Suprapubic skin (tissue), 4 donors: ENCODE measurements at regions not wholly inside any gene's neighbourhood (a gene's known extent, or its start where the extent isn't known, plus 50 kb on each side); places are given as distances from the start of the nearest gene placed in this dataset.

Experiments used
- DNase-seq, 2 donors: peaks; one replicate each; pipeline ENCODE4 v3.0.0-alpha.2; 2019; ENCODE audit warnings: low spot score in 2 of 2
- H3K27ac ChIP-seq: fragments of 200-600 bp; sonication (generic); one replicate; pipeline ENCODE4 v1.5.1; 2019
- H3K27me3 ChIP-seq: fragments of 200-600 bp; sonication (generic); one replicate; pipeline ENCODE4 v1.5.1; 2019
- H3K36me3 ChIP-seq: fragments of 200-600 bp; sonication (generic); one replicate; pipeline ENCODE4 v1.5.1; 2019
- H3K4me1 ChIP-seq: fragments of 200-600 bp; sonication (generic); one replicate; pipeline ENCODE4 v1.5.1; 2019
- H3K4me3 ChIP-seq: fragments of 200-600 bp; sonication (generic); one replicate; pipeline ENCODE4 v1.5.1; 2019; ENCODE audit warnings: mild to moderate bottlenecking
- H3K9me3 ChIP-seq: fragments of 200-600 bp; sonication (generic); one replicate; pipeline ENCODE4 v1.5.1; 2019
- CTCF ChIP-seq, 2 donors: fragments of 200-600 bp in 1 of 2; fragments of 450-650 bp in 1 of 2; sonication (generic) in 1 of 2; IDR thresholded peaks; one replicate each; pipeline ENCODE4 v1.5.1; 2016 to 2019; ENCODE audit warnings: antibody characterized with exemption in 2 of 2, mild to moderate bottlenecking in 1 of 2, moderate library complexity in 1 of 2
- EP300 ChIP-seq: sonication (generic); formaldehyde crosslinking; IDR thresholded peaks from one replicate; pipeline ENCODE4 v1.6.1; 2017; ENCODE audit warnings: antibody characterized with exemption
- POLR2A ChIP-seq, 2 donors: fragments of 450-650 bp; IDR thresholded peaks; one replicate each; pipeline ENCODE4 v1.6.1; 2017; ENCODE audit warnings: antibody characterized with exemption in 2 of 2, mild to moderate bottlenecking in 2 of 2, moderate library complexity in 2 of 2
- POLR2AphosphoS5 ChIP-seq, 3 donors: sonication (generic); formaldehyde crosslinking; IDR thresholded peaks; one replicate each; pipeline ENCODE4 v1.6.1; 2017; ENCODE audit warnings: antibody characterized with exemption in 3 of 3
- WGBS: methylation state at CpG from one replicate; pipeline ENCODE4 v1.1.5; 2018; 5-methylcytosine and 5-hydroxymethylcytosine counted together

GRCh38 chr13:105595471-105595870 is 940.0 kb downstream of the EFNB2 start:
- Histone ChIP-seq H3K36me3 (no peaks in the 10 kb centered on the region), H3K4me1 (no peaks in the 10 kb centered on the region), H3K27me3 (no peaks in the 10 kb centered on the region), H3K4me3 (no peak overlapping the region), H3K27ac (no peak overlapping the region), H3K9me3 (no peaks in the 10 kb centered on the region)
- TF ChIP-seq POLR2A (IDR thresholded peaks at IDR 0.05), result no peak
- no peak for TF ChIP-seq EP300
- TF ChIP-seq CTCF (IDR thresholded peaks at IDR 0.05), result no peak
- TF ChIP-seq POLR2AphosphoS5 (IDR thresholded peaks at IDR 0.05), result no peak
- no peak for DNase-seq
- 60% methylated on average over 4 of the region's 4 CpGs for WGBS

- 63% methylated on average over 3 of the region's 3 CpGs for WGBS
- DNase-seq, result no peak
- Histone ChIP-seq H3K27me3 (no peaks in the 10 kb centered on the region), H3K27ac (no peak overlapping the region), H3K9me3 (no peaks in the 10 kb centered on the region), H3K4me3 (no peak overlapping the region), H3K4me1 (no peaks in the 10 kb centered on the region), H3K36me3 (no peaks in the 10 kb centered on the region)
- TF ChIP-seq CTCF (IDR thresholded peaks at IDR 0.05) (no peak), EP300 (no peak), POLR2AphosphoS5 (IDR thresholded peaks at IDR 0.05) (no peak), POLR2A (IDR thresholded peaks at IDR 0.05) (no peak)
Measured at GRCh38 chr13:105591277-105591676, 944.2 kb downstream of the EFNB2 start.

- Histone ChIP-seq H3K9me3 (no peaks in the 10 kb centered on the region), H3K4me1 (no peaks in the 10 kb centered on the region), H3K4me3 (no peak overlapping the region), H3K27ac (no peak overlapping the region), H3K27me3 (no peaks in the 10 kb centered on the region), H3K36me3 (no peaks in the 10 kb centered on the region)
- no peak for DNase-seq
- 46% methylated on average over 7 of the region's 7 CpGs for WGBS
- no peak for TF ChIP-seq EP300
- TF ChIP-seq POLR2A (IDR thresholded peaks at IDR 0.05), result no peak
- TF ChIP-seq CTCF (IDR thresholded peaks at IDR 0.05), result no peak
- no peak for TF ChIP-seq POLR2AphosphoS5 (IDR thresholded peaks at IDR 0.05)
Measured at GRCh38 chr13:105587786-105588185, 947.7 kb downstream of the EFNB2 start.

- TF ChIP-seq CTCF (IDR thresholded peaks at IDR 0.05) (no peak), POLR2A (IDR thresholded peaks at IDR 0.05) (no peak), EP300 (no peak), POLR2AphosphoS5 (IDR thresholded peaks at IDR 0.05) (no peak)
- H3K9me3 ChIP-seq, result no peaks in the 10 kb centered on the region
- H3K36me3 ChIP-seq, result no peaks in the 10 kb centered on the region
- DNase-seq, result no peak
- H3K27me3 ChIP-seq, result no peaks in the 10 kb centered on the region
- WGBS, result 86% methylated on average over 2 of the region's 2 CpGs
- H3K4me1 ChIP-seq, result no peaks in the 10 kb centered on the region
- H3K27ac ChIP-seq, result no peak overlapping the region
- H3K4me3 ChIP-seq, result no peak overlapping the region
Measured at GRCh38 chr13:105579821-105580710, 955.4 kb downstream of the EFNB2 start.

GRCh38 chr13:105573136-105573535 is 962.3 kb downstream of the EFNB2 start:
- Histone ChIP-seq H3K27ac (no peak overlapping the region), H3K9me3 (no peaks in the 10 kb centered on the region), H3K4me3 (no peak overlapping the region), H3K4me1 (no peaks in the 10 kb centered on the region), H3K36me3 (no peaks in the 10 kb centered on the region), H3K27me3 (no peaks in the 10 kb centered on the region)
- DNase-seq, result no peak
- 79% methylated on average over 1 of the region's 1 CpG for WGBS
- TF ChIP-seq CTCF (IDR thresholded peaks at IDR 0.05), result no peak
- no peak for TF ChIP-seq EP300
- TF ChIP-seq POLR2AphosphoS5 (IDR thresholded peaks at IDR 0.05), result no peak
- no peak for TF ChIP-seq POLR2A (IDR thresholded peaks at IDR 0.05)
